NCI-H345 treated with DMSO at 0.1 percent for 48 hours (cell line): ENCODE measurements at regions not wholly inside any gene's neighbourhood (a gene's known extent, or its start where the extent isn't known, plus 50 kb on each side); places are given as distances from the start of the nearest gene placed in this dataset.
A peak's percentile ranks its signal among the peaks of the same experiment; 100 is the strongest.
"Not testable (repeated sequence)": the region's sequence is repeated elsewhere in the genome, so short reads cannot be mapped to it uniquely, and the experiment has no call there.

Experiments used
- DNase-seq: peaks from one replicate; lab custom pipeline; 2025; ENCODE audit not compliant: unreplicated experiment; lab: John Stamatoyannopoulos, UW

DNA sequence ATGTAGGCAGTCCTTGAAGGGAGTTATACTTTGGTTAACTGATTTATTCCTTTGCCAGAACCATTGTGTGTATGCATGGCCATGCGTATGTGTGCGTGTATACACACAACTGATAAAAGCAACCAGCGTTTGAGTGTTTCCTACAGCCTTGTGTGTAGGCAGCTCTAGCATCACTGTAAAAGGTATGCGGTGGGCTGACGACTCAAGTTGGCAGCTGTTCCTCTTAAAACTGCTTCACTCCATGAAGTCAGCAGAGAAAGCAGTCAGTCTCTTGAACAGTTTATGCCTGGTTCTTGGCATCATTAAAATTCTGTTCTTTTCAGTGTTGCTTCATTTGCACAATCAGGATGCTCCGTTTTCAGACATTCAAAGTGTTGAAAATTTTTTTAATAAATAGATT lies 103.5 kb upstream of the FRMPD4 start:
- no peak for DNase-seq

DNA sequence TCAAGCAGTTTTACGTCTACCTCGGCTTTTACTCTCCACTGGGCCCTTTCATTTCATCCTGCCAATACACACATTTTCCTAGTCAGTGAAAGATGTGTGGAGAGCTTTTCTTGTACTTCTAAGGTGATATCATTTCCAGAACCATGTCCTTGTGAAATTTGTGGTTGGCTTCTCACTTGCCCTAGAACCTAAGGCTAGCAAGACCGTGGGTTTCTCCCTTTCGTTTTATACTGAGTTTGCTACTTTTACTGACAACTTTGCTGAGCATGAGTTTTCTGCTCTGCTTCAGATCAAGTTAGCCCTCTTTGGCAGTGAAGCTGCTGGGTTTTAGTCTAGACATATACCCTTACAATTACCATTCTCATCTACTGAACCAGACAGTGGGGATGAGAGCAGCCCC lies 95.7 kb upstream of the FRMPD4 start:
- no peak for DNase-seq

DNA sequence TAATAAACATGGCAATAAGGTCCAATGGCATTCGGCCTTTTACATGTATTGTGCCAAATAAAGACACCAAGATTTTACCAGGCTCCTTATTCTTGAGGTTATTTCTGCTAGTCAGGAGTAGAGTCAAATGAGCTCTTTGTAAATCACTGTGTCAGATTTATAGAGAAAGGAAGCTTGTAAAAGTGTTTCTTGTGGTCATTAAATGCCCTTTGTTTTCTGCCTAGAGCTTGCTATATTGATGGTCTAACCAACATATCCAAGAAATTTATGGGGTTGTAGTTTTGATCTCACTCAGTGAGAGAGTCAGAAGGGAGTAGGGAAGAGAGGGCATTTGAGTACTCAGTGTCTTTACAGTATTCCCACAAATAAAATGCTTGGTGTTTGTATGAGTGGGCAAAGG lies 86.2 kb upstream of the FRMPD4 start:
- DNase-seq: no peak

DNA sequence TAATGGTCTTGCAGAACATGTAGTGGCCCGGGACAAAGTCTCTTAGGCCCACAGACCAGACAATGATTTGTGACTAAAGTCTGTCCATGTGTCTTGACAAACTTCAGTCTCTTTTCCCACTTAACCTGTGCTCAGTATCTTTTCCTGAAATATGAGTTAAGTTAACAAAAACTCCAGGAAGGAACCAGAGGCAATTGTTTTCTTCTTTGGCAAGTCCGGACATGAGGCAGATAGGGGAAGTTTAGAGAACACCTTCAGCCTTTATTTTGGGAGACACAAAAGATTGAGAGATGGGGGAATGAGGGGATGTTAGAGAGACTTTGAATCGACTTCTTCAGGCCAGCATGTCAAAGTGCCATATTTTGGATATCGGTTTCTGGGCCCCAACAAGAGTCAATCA lies 80.2 kb upstream of the FRMPD4 start:
- DNase-seq: no peak

DNA sequence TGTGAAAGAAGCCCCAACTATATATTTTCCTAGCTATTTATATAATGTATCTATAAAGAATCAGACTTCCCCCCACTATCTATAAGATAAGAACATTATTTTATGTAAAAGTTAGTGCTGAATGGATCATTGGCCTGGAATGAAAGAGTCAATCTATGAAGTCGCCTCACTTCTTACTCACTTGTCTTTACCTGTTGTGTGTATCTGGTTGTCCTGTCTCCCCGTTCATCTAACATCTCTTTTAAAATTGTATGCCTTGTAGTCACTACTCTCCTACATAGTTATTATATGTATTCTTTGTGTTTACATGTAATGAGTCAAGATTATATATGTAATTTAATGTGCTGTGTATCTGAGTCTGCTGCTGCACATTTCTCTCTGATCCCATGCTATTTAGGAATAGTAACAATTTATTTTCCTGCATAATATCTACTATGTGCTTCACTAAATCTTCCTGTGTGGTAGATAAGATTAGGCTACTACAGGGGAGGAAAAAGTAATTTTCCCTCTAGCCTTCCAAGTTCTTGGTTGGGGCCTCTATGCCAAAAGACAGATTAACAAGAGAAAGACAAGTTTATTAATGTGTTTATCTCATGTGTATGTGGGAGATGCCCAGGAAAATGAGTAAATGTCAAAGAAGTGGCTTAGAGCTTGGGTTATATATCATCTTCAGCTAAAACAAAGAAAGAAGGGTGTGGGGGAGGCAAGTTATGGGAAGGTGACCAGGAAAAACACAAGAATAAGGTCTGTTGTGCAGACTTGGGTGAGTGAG lies 77.6 kb upstream of the FRMPD4 start:
- no peak for DNase-seq

DNA sequence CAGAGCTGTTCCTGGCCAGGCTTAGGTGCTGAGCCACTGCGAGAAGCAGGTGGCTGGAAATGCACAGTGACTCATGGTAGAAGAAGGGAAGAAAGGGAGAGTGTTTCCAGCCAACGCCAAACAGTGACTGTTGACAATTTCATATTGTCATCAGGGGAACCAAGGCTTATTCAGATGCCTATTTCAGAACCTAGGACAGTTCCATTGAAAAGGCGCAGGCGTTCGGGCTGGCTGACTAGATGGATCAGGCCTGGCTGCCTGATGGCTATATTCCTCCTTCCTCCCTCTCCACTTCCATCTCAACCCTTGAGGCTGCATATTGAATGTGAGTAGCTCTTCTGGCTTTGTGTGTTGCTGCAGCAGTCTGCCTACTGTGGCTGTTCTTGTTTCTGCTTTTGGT lies 73.0 kb upstream of the FRMPD4 start:
- no peak for DNase-seq

DNA sequence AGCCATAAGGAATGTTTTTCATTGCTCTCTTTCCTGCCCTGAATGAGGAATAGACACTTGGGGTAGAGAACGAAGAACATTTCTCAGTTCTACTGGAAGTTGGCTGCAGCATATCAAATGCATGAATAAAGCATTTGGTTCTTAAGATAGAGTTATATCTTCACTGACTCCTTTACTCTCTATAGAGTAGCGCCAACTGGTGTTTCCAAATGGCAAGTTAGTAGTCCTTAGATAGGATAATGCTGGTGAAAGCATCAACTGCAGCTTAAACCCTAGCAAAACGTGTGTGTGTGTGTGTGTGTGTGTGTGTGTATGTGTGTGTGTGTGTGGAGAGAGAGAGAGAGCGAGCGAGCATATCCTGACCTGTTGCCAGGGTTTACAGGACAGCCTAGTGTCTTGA lies 62.2 kb upstream of the FRMPD4 start:
- no peak for DNase-seq

DNA sequence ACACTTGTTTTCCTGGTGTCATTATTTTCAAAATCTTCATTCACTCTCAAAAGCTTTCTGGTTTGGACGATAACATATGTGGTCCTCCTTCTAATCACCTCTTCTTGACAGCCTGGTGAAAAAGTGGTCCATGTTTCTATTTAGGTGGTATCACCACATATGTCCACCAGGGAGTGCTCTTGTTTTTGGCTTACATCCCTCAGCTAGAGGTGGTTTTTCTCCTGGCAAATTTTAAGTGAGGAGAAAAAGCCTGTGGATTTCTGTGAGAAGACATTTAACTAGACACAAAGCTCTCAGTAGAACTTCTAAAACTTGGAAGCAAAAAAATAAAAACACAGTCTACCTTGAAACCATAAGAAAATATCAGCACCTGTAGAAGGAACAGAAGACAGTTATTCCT lies 58.0 kb upstream of the FRMPD4 start:
- DNase-seq: peak; percentile 10

DNA sequence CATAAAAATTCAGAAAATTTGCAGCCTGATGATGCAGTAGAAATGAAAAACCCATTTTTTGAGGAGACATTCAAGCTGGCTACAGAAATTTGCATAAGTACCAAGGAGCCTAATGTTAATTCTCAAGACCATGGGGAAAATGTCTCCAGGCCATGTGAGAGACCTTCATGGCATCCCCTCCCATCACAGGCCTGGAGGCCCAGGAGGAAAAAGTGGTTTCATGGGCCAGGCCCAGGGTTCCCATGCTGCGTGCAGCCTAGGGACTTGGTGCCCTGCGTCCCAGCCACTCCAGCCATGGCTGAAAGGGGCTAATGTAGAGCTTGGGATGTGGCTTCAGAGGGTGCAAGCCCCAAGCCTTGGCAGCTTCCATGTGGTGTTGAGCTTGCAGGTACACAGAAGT lies 55.3 kb upstream of the FRMPD4 start:
- not testable (repeated sequence) for DNase-seq
